Stimulated activated CD8-positive, alpha-beta memory T cell treated with anti-CD3 and anti-CD28 coated beads, Interleukin-2, amount 100 ng/mL, for 1 hour (primary cell): ENCODE measurements at regions not wholly inside any gene's neighbourhood (a gene's known extent, or its start where the extent isn't known, plus 50 kb on each side); places are given as distances from the start of the nearest gene placed in this dataset.

Experiments used
- DNase-seq, 2 donors: peaks; one replicate each; pipeline ENCODE4 v3.0.0-alpha.2; 2020; ENCODE audit warnings: low read depth in 2 of 2

DNA sequence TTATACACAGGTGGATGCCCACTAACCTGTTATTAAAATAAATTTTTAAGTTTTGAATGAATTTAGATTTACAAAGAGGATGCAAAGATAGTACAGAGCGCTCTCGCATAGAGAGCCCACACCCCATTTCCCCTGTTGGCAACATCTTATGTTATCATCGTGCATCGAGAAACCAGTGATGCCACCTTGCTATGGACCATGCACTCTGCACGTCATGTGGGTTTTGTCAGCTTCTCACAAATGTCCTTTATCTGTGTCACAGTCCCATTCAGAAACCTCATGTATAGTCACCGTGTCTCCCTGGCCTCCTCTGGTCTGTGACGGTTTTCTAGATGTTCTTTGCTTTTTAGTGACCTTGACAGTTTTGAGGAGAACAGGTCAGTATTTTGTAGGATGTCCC, 60.0 kb downstream of the ING1 start:
- DNase-seq, result no peak

DNA sequence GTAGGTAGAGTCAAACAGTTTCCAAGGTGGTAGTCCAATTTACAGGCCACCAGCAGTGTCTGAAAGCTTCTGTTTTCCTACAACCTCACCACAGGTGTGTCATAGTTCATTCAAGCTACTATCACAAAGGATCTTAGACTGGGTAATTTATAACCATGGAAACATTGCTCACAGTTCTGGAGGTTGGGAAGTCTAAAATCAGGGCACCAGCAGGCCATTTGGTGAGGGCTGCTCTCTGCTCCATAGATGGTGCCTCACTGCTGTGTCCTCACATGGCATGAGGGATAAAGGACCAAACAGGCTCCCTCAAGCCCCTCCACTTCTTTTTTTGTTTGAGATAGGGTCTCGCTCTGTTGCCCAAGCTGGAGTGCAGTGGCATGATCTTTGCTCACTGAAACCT, 60.6 kb downstream of the ING1 start:
- no peak for DNase-seq

DNA sequence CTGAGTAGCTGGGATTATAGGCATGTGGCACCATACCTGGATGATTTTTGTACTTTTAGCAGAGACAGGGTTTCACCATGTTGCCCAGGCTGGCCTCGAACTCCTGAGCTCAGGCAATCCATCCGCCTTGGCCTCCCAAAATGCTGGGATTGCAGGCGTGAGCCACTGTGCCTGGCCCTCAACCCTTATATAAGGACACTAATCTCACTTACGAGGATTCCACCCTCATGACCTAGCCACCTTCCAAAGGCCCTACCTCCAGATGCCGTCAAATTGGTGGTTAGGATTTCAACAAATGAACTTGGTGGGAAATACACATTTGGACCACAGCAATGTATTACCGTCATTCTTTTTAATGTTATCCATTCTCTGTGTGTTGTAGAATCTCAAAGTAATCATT, 61.0 kb downstream of the ING1 start:
- no peak for DNase-seq

DNA sequence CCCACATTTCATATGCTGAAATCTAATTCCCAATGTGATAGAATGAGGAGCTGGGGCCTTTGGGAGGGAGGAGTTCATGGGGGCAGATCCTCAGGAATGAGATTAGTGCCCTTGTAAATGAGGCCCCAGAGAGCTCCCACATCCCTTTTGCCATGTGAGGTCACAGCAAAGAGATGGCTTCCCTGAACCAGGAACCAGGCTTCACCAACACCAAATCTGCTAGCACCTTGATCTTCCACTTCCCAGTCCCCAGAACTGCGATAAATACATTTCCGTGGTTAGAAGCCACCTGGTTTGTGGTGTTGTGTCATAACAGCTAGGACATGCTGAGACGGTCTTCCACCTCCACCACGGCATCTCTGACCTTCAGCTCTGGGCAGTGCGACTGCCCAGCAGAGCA, 62.1 kb downstream of the ING1 start:
- no peak for DNase-seq

GRCh38 chr13:110777251-110777820, 63.8 kb downstream of the ING1 start:
- DNase-seq, result no peak

- DNase-seq, result no peak
Measured at GRCh38 chr13:110779022-110779421, 65.5 kb downstream of the ING1 start.

DNA sequence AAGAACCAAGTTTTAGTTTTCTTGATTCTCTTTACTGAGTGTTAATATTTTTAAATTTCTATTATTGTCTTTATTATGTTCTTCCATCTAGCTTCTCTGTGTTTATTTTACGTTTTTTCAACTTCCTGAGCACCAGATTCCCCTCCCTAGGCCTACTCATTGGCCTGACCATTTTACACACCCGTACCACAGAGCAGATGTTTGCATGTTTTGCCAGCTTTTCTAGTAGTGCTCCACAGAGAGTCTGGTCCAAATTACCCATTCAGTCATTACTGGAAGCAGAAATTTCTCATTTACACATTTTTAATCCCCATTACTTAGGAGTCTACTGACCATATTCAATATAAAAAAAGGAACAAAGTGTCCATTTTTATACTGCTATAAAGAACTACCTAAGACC, 66.9 kb downstream of the ING1 start:
- DNase-seq, result no peak

- no peak for DNase-seq
Measured at GRCh38 chr13:110782185-110782584, 68.7 kb downstream of the ING1 start.

GRCh38 chr13:110784704-110785103, 71.2 kb downstream of the ING1 start:
- no peak for DNase-seq

- no peak for DNase-seq
Measured at GRCh38 chr13:110788778-110789177, 75.3 kb downstream of the ING1 start.

GRCh38 chr13:110789871-110790270, 76.4 kb downstream of the ING1 start:
- no peak for DNase-seq

GRCh38 chr13:110790371-110790770, 76.9 kb downstream of the ING1 start:
- DNase-seq, result no peak

DNA sequence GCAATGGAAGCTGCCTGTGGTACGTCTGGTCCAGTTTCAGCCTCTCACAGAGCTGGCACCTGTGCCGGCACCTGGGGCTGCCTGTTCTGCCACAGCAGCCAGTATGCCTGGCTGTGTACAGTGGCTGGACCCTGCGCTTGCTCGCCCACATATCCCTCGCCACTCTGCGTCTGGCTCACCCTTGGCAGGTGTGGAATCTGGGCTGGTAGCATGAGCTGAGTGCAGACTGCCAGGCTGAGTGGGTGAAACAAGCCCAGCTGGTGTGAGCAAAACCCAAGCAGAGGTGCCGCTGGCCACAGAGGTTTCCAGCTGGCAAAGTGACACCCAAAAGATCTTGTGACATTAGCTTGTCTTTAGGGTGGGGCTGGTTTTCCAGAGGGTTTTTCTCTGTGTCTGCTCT, 80.7 kb downstream of the ING1 start:
- DNase-seq, result no peak

DNA sequence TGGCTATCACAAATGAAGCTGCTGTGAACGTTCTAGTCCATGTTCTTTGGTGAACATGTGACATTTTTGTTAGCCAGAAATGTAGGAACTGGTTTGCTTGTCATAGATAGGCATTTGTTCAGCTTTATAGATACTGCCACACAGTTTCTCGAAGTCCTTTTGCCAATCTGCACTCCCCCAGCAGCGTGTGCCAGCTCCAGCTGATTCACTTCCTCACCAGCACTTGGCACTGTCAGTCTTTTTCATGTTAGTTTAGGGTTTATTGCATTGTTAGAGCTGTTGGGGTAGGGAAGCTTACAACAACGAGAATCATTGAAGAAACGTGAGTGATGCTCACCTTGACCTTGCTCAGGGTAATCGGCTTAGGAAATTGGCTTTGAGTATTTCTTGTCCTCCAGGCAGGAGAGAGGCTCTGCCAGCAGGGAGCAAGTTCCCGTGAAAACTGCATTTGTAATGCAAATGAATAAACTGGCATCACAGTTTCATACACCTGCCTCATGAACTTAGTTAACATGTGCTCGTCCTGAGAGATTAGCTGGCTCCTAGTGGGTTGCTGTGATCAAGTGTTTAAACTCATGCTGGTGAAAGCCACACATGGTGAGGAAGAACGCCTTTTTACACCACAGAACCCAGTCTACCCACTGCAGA, 83.9 kb downstream of the ING1 start:
- no peak for DNase-seq

DNA sequence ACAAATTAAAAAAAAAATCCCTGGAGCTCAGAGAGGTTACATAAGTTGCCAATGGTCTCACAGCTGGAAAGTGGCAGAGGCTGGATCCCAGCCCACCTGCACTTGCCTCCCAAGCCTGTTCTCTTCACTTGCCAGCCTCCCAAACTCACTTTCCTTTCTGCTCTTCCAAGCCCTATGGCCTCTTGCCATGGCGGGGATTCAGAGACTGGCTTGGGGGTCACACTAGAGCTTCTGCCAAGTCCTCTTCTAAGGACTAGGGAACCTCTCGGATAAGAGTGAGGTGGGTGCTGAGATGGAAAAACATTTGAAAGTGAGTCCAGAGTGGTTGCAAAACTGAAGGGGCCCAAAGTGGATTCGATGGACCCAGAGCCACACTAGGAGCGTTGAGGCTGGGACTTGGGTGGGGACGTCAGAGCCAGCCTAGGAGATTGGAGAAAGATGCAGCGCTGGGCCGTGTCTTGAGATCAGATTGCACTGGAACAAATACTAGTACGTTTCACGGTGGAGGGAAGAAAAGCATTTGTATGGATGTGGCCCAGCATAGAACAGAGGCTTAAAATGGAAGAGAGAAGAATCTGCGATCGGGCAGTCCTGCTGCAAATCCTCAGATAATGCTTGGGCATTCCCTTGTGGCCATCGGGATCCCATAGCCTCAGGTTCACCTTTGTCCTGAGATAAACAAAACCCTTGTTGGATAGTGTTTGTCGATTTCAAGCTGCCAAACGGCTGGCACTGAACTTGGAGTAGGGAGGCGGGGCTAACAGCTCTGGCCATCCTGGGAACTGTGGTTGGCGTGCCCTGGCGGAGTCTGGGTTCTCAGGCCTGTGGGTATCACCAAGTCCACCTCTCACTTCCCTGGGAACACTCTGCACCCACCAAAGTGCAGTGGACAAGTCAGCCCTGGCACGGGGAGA, 84.8 kb downstream of the ING1 start:
- no peak for DNase-seq

GRCh38 chr13:110799246-110800236, 86.0 kb downstream of the ING1 start:
- DNase-seq, result no peak

DNA sequence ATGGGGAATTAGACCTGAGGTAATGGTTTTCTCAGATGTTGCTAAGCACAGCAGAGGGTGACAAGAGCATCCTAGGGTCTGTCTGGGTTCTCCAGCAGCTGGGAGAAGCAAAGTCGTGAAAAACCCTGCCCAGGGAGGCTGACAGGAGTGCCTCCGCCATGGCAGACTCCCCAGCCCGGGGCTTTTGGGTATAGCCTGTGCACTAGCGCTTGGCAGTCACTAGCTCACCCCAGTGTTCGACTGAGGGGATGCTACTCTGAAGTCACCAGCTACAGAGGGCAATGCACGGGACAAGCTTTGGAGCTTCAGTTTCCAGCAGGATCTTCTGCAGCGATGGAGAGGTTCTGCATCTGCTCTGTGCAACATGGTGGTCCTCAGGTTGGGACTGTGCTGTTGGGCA, 87.5 kb downstream of the ING1 start:
- no peak for DNase-seq

GRCh38 chr13:110802260-110802659, 88.8 kb downstream of the ING1 start:
- DNase-seq, result no peak

DNA sequence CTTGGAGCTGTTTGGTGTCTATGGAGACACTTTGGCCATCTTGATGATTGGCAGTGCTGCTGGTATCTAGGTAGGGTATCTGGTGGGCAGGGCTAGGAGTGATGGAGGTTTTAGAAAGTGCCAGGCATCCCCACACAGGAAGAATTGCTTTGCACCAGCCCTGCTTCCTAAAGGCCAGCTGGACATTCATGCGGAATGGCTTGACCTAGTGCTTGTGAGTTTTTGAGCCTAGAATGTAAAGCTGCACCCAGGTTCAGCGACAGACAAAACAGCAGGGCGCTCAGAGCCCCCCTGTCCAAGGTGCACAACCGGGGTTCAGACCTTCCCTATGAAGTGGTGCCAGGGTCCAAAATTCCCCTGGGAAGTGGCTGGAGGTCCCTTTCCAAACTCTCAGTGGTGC, 93.1 kb downstream of the ING1 start:
- DNase-seq, result no peak

- DNase-seq, result no peak
Measured at GRCh38 chr13:110807546-110807945, 94.0 kb downstream of the ING1 start.

DNA sequence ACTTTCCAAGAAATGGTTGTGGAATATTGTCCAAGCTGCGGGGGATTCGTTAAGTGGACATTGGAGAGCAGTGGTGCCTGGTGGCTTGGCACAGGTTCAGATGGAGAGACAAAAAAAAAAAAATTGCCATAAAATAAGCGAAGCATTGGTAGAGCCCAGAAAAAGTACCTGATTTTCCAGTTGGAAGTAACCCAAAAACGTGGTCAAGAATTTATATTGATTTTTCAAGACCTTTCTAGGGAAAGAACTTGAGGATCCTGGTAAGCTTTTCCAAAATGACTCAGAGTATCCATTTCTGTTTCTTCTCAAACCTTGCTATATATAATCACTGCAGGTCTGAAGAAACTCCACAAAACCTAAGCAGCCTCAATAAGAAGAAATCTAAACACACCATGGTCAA, 94.6 kb downstream of the ING1 start:
- no peak for DNase-seq
